GM19455 (cell line): ENCODE measurements at regions not wholly inside any gene's neighbourhood (a gene's known extent, or its start where the extent isn't known, plus 50 kb on each side); places are given as distances from the start of the nearest gene placed in this dataset.

Experiments used
- ATAC-seq: cut with Tn5 transposase; IDR thresholded peaks from one replicate; pipeline ENCODE4 v1.9.1; 2021; ENCODE audit not compliant: unreplicated experiment

- no peak for ATAC-seq
Measured at GRCh38 chr14:62081951-62082350, 319.7 kb downstream of the SNAPC1 start.

- ATAC-seq, result no peak
Measured at GRCh38 chr14:62082779-62083178, 320.6 kb downstream of the SNAPC1 start.

- no peak for ATAC-seq
Measured at GRCh38 chr14:62084020-62084419, 321.8 kb downstream of the SNAPC1 start.

GRCh38 chr14:62087191-62087590 lies 325.0 kb downstream of the SNAPC1 start:
- no peak for ATAC-seq

GRCh38 chr14:62093736-62094135 lies 331.5 kb downstream of the SNAPC1 start:
- ATAC-seq, result no peak

- no peak for ATAC-seq
Measured at GRCh38 chr14:62097072-62097471, 334.9 kb downstream of the SNAPC1 start.

- no peak for ATAC-seq
Measured at GRCh38 chr14:62097824-62098223, 335.6 kb downstream of the SNAPC1 start.

- ATAC-seq, result no peak
Measured at GRCh38 chr14:62098357-62098756, 336.1 kb downstream of the SNAPC1 start.

- no peak for ATAC-seq
Measured at GRCh38 chr14:62099091-62099490, 336.9 kb downstream of the SNAPC1 start.

GRCh38 chr14:62101189-62101588 lies 339.0 kb downstream of the SNAPC1 start:
- ATAC-seq, result no peak

GRCh38 chr14:62101673-62102348 lies 339.6 kb downstream of the SNAPC1 start:
- ATAC-seq, result no peak

- ATAC-seq, result no peak
Measured at GRCh38 chr14:62102349-62102725, 340.1 kb downstream of the SNAPC1 start.

- ATAC-seq, result no peak
Measured at GRCh38 chr14:62103464-62103863, 341.2 kb downstream of the SNAPC1 start.

GRCh38 chr14:62110941-62111340 lies 348.7 kb downstream of the SNAPC1 start:
- no peak for ATAC-seq

GRCh38 chr14:62117010-62117750 lies 355.0 kb downstream of the SNAPC1 start:
- peak; percentile 96 for ATAC-seq

GRCh38 chr14:62117751-62118105 lies 355.5 kb downstream of the SNAPC1 start:
- no peak for ATAC-seq

- ATAC-seq, result no peak
Measured at GRCh38 chr14:62118461-62118860, 356.2 kb downstream of the SNAPC1 start.

GRCh38 chr14:62118871-62119270 lies 356.7 kb downstream of the SNAPC1 start:
- ATAC-seq, result no peak

- no peak for ATAC-seq
Measured at GRCh38 chr14:62123961-62124360, 361.7 kb downstream of the SNAPC1 start.

GRCh38 chr14:62125793-62126192 lies 363.6 kb downstream of the SNAPC1 start:
- ATAC-seq, result no peak

GRCh38 chr14:62126879-62127478 lies 364.8 kb downstream of the SNAPC1 start:
- no peak for ATAC-seq

- ATAC-seq, result no peak
Measured at GRCh38 chr14:62130441-62130840, 368.2 kb downstream of the SNAPC1 start.
